Endothelial cell of umbilical vein (primary cell): ENCODE measurements at regions not wholly inside any gene's neighbourhood (a gene's known extent, or its start where the extent isn't known, plus 50 kb on each side); places are given as distances from the start of the nearest gene placed in this dataset.

Experiments used
- EZH2 ChIP-seq: IDR thresholded peaks from 2 replicates; pipeline ENCODE4 v1.6.1; 2012; ENCODE audit warnings: borderline replicate concordance, low read depth, mild to moderate bottlenecking, moderate library complexity, low read length, inconsistent platforms; ENCODE audit not compliant: severe bottlenecking
- MAX ChIP-seq: IDR thresholded peaks from 2 replicates; pipeline ENCODE4 v1.6.1; 2011; ENCODE audit not compliant: insufficient read depth, insufficient read length
- MYC ChIP-seq: IDR thresholded peaks from one replicate; pipeline ENCODE4 v1.6.1; 2011; ENCODE audit warnings: mild to moderate bottlenecking, low read depth, low read length
- POLR2A ChIP-seq: IDR thresholded peaks from 2 replicates; pipeline ENCODE4 v1.6.1; 2012; ENCODE audit warnings: low read depth, mild to moderate bottlenecking, control low read depth, low read length
- POLR2AphosphoS5 ChIP-seq: IDR thresholded peaks from 2 replicates; pipeline ENCODE4 v1.6.1; 2012; ENCODE audit warnings: low read depth, mild to moderate bottlenecking, control low read depth, low read length, moderate library complexity; ENCODE audit not compliant: insufficient read depth
- TF ChIP-seq, protein P1 (sequence below), 2 donors: IDR thresholded peaks; 1 replicate in 1 of 2; 2 replicates in 1 of 2; pipeline ENCODE4 v1.5.1; 2011; ENCODE audit warnings: low read length in 2 of 2, mild to moderate bottlenecking in 2 of 2, moderate library complexity in 2 of 2, control low read depth in 1 of 2, inconsistent platforms in 1 of 2, low read depth in 1 of 2; ENCODE audit not compliant: insufficient read depth in 1 of 2; ENCODE audit errors: extremely low read depth in 1 of 2

DNA sequence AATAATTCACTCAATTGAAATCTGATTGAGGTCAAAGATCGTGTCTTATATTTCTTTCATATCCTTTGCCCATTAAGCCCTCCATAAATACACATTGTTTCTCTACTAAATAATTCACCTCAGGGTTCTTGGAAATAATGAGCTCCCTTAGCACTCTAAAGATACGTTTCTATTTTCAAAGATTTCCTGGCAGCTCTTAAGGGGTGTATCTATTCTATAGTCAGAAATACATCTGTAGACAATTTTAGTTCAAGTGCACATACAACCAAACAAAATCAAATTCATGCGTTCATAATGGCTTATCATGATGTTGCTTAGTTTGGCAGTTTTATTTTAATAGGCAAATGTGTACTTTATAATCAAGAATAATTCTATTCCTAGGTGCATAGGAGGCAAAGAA, 361.1 kb upstream of the DDHD1 start:
- TF ChIP-seq, protein P1, sequence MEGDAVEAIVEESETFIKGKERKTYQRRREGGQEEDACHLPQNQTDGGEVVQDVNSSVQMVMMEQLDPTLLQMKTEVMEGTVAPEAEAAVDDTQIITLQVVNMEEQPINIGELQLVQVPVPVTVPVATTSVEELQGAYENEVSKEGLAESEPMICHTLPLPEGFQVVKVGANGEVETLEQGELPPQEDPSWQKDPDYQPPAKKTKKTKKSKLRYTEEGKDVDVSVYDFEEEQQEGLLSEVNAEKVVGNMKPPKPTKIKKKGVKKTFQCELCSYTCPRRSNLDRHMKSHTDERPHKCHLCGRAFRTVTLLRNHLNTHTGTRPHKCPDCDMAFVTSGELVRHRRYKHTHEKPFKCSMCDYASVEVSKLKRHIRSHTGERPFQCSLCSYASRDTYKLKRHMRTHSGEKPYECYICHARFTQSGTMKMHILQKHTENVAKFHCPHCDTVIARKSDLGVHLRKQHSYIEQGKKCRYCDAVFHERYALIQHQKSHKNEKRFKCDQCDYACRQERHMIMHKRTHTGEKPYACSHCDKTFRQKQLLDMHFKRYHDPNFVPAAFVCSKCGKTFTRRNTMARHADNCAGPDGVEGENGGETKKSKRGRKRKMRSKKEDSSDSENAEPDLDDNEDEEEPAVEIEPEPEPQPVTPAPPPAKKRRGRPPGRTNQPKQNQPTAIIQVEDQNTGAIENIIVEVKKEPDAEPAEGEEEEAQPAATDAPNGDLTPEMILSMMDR (IDR thresholded peaks at IDR 0.05; ENCODE audit: extremely low read depth in 1 of 2, insufficient read depth in 1 of 2, low read depth in 1 of 2, low read length in 2 of 2), result no peak
- TF ChIP-seq POLR2A, result no peak
- no peak for TF ChIP-seq MYC
- no peak for TF ChIP-seq EZH2
- TF ChIP-seq MAX, result no peak
- TF ChIP-seq POLR2AphosphoS5, result no peak
